ENCODE measurements at regions not wholly inside any gene's neighbourhood (a gene's known extent, or its start where the extent isn't known, plus 50 kb on each side); places are given as distances from the start of the nearest gene placed in this dataset.

GRCh38 chr10:92758594-92758993 is 68.8 kb downstream of the HHEX start:
- TF ChIP-seq POLR2A (IDR thresholded peaks at IDR 0.05; ENCODE audit: low read depth, low read length) (no peak), CTCF (conservative IDR thresholded peaks at IDR 0.05; ENCODE audit: low read depth, low read length) (no peak), RAD21 (IDR thresholded peaks at IDR 0.05; ENCODE audit: low read length) (no peak), FOS (IDR thresholded peaks at IDR 0.05; ENCODE audit: low read depth, low read length) (no peak), USF2 (IDR thresholded peaks at IDR 0.05; ENCODE audit: low read depth, low read length) (no peak), CEBPB (IDR thresholded peaks at IDR 0.05; ENCODE audit: low read depth, low read length) (no peak), RFX5 (IDR thresholded peaks at IDR 0.05; ENCODE audit: low read depth, low read length) (no peak), MXI1 (IDR thresholded peaks at IDR 0.05; ENCODE audit: borderline replicate concordance, low read depth, low read length) (no peak), SMC3 (IDR thresholded peaks at IDR 0.05; ENCODE audit: low read depth, low read length) (no peak)

All from IMR-90 (cell line).